ENCODE measurements at regions not wholly inside any gene's neighbourhood (a gene's known extent, or its start where the extent isn't known, plus 50 kb on each side); places are given as distances from the start of the nearest gene placed in this dataset.

GRCh38 chr16:26688105-26688504 lies 378.6 kb upstream of the C16orf82 start:
- no peak for TF ChIP-seq POLR2A (IDR thresholded peaks at IDR 0.05)
- no peak for TF ChIP-seq CTCF (IDR thresholded peaks at IDR 0.05)
- Histone ChIP-seq H3K27me3 (no peaks in the 10 kb centered on the region), H3K4me1 (no peaks in the 10 kb centered on the region), H3K36me3 (no peaks in the 10 kb centered on the region), H3K4me3 (no peak overlapping the region), H3K27ac (no peak overlapping the region), H3K9me3 (peaks cover 0 to 5% (median 0%) of the 10 kb centered on the region in 12 donors)
- DNase-seq (no peak), ATAC-seq (no peak)
- 60 to 82% (median 69%) methylated on average over 2 of the region's 2 CpGs for WGBS, 4 donors
- intact Hi-C loops (cut with DNase I), result no loop called here

DNA sequence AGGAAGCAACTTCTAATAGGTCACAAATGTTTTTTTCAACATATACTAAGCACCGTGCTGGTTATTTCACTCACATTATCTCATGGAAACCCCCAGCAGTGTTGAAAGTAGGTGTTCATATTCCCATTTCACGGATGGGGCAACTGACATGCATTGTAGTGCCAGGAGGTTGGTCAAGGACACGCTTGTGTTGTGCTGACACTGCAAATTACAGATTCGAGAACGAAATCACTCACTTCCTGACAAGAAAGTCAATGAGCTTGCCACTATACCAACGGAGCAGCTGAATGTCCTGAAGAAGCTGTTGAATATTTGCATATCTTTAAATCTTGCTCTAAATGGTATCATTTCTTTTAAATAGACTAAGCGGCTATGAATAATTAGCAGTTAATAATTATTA lies 378.0 kb upstream of the C16orf82 start:
- DNase-seq, result no peak
- WGBS, 4 donors, result 73 to 79% (median 74%) methylated on average over 7 of the region's 7 CpGs

DNA sequence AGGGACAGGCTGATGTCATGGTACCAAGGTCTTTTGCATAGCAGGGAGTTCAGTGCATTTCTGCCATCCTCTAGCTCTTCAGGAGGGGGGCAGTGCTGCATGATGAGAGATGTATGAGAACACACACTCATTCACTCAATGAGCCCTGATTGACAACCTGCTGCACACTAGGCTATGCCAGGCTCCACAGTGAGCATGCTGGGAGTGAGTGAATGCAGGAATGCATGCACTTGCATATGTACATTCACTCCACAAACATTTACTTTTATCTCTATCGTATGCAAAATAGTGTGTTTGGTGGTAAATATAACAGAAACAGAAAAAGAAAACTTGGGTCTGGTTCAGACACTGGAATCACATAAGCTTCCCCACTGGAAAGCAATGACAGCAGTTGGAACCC lies 374.1 kb upstream of the C16orf82 start:
- WGBS, 4 donors, result 72 to 79% (median 74%) methylated on average over 1 of the region's 1 CpG
- ATAC-seq, result no peak
- Histone ChIP-seq H3K36me3 (no peaks in the 10 kb centered on the region), H3K4me3 (no peak overlapping the region), H3K27ac (no peak overlapping the region), H3K27me3 (no peaks in the 10 kb centered on the region), H3K9me3 (no peaks in the 10 kb centered on the region), H3K4me1 (no peaks in the 10 kb centered on the region)
- DNase-seq, result no peak
- intact Hi-C loops (cut with DNase I), result no loop called here
- TF ChIP-seq POLR2A (IDR thresholded peaks at IDR 0.05) (no peak), CTCF (IDR thresholded peaks at IDR 0.05) (no peak)

More for the DNA sequence above, 378.0 kb upstream of the C16orf82 start:
- intact Hi-C loops (cut with DNase I), result no loop called here
- ATAC-seq, result no peak
- Histone ChIP-seq H3K4me1 (no peaks in the 10 kb centered on the region), H3K9me3 (peaks cover 0 to 5% (median 0%) of the 10 kb centered on the region in 12 donors), H3K27ac (no peak overlapping the region), H3K4me3 (no peak overlapping the region), H3K27me3 (no peaks in the 10 kb centered on the region), H3K36me3 (no peaks in the 10 kb centered on the region)
- no peak for TF ChIP-seq CTCF (IDR thresholded peaks at IDR 0.05)
- TF ChIP-seq POLR2A (IDR thresholded peaks at IDR 0.05), result no peak

DNA sequence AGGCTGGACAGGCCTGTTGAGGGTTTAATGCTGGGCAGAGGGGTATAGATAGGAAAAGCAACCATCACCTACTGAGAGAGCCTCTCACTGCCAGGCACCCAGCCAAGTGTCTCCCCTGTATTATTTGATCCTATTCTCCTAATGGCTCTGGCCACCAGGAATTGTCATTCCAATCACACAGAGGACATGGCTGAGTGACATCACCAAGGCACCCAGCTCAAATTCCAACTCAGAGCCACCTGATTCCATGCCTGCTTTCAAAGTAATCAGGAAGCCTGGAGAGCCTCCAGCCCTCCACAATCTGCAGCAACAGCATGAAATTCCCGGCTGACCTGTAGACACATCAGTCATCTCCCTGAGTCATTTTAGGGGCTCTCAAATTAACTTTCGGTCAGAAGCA lies 368.9 kb upstream of the C16orf82 start:
- no peaks in the 10 kb centered on the region for H3K27me3 ChIP-seq
- no peaks in the 10 kb centered on the region for H3K36me3 ChIP-seq
- intact Hi-C loops (cut with DNase I), result no loop called here
- H3K4me1 ChIP-seq, result no peaks in the 10 kb centered on the region
- H3K4me3 ChIP-seq, result no peak overlapping the region
- TF ChIP-seq POLR2A (IDR thresholded peaks at IDR 0.05), result no peak
- H3K9me3 ChIP-seq, result peaks cover 0 to 5% (median 0%) of the 10 kb centered on the region in 12 donors
- H3K27ac ChIP-seq, result no peak overlapping the region
- no peak for ATAC-seq
- 58 to 79% (median 69%) methylated on average over 2 of the region's 2 CpGs for WGBS, 4 donors
- no peak for DNase-seq

GRCh38 chr16:26700250-26700649 lies 366.5 kb upstream of the C16orf82 start:
- H3K27me3 ChIP-seq, result no peaks in the 10 kb centered on the region
- H3K36me3 ChIP-seq, result no peaks in the 10 kb centered on the region
- WGBS, 4 donors, result 66 to 77% (median 70%) methylated on average over 1 of the region's 1 CpG
- no peak overlapping the region for H3K27ac ChIP-seq
- DNase-seq (no peak), ATAC-seq (no peak)
- H3K9me3 ChIP-seq, result peaks cover 0 to 5% (median 0%) of the 10 kb centered on the region in 12 donors
- TF ChIP-seq POLR2A (IDR thresholded peaks at IDR 0.05) (no peak), CTCF (IDR thresholded peaks at IDR 0.05) (no peak)
- H3K4me1 ChIP-seq, result no peaks in the 10 kb centered on the region
- intact Hi-C loops (cut with DNase I), result no loop called here
- H3K4me3 ChIP-seq, result no peak overlapping the region

Measured in heart left ventricle (tissue), 16 donors.